Adrenal gland (tissue), 5 donors: ENCODE measurements at regions not wholly inside any gene's neighbourhood (a gene's known extent, or its start where the extent isn't known, plus 50 kb on each side); places are given as distances from the start of the nearest gene placed in this dataset.

Source experiments
- CTCF ChIP-seq, 6 experiments: fragments of 450-650 bp in 4 of 6; fragments of 200-600 bp in 2 of 6; sonication (generic) in 1 of 6; IDR thresholded peaks; 1 replicate in 5 of 6; 2 replicates in 1 of 6; pipeline versions ENCODE4 v1.5.1 to v1.8.0; 2016 to 2021; ENCODE audit warnings: antibody characterized with exemption in 6 of 6, mild to moderate bottlenecking in 2 of 6, moderate library complexity in 1 of 6
- POLR2A ChIP-seq, 2 donors: fragments of 450-650 bp; IDR thresholded peaks; one replicate each; pipeline ENCODE4 v1.6.1; 2017; ENCODE audit warnings: antibody characterized with exemption in 2 of 2, mild to moderate bottlenecking in 2 of 2, moderate library complexity in 1 of 2
- donor health status: DM: no; HTN: no; CAD: no.

- TF ChIP-seq POLR2A (IDR thresholded peaks at IDR 0.05) (no peak), CTCF (IDR thresholded peaks at IDR 0.05) (no peak)
Measured at GRCh38 chr11:33944345-33944692, 52.4 kb upstream of the LMO2 start.
